GM23338 (cell line): ENCODE measurements at regions not wholly inside any gene's neighbourhood (a gene's known extent, or its start where the extent isn't known, plus 50 kb on each side); places are given as distances from the start of the nearest gene placed in this dataset.

ENCODE experiments used
- ATAC-seq: fragments of 200-7000 bp; cut with Tn5 transposase; 3 replicates; pipeline ENCODE4 v1.9.1; 2020
- DNase-seq: peaks from one replicate; pipeline ENCODE4 v3.0.0-alpha.2; 2015; ENCODE audit warnings: low spot score
- H2AFZ ChIP-seq: fragments of 200-600 bp; sonication (generic); 2 replicates; pipeline ENCODE4 v1.8.0; 2016; ENCODE audit warnings: antibody characterized with exemption, mild to moderate bottlenecking, moderate library complexity
- H3F3A ChIP-seq: fragments of 200-600 bp; sonication (generic); replicated peaks from 2 replicates; pipeline ENCODE4 v1.8.0; 2017; ENCODE audit warnings: antibody characterized with exemption, mixed run types, low read depth
- H3K27ac ChIP-seq: fragments of 200-600 bp; sonication (generic); 2 replicates; pipeline ENCODE4 v1.6.1; 2016; ENCODE audit warnings: low read depth
- H3K27me3 ChIP-seq: fragments of 200-600 bp; sonication (generic); 2 replicates; pipeline ENCODE4 v1.8.0; 2016; ENCODE audit warnings: mild to moderate bottlenecking, mixed run types, moderate library complexity; ENCODE audit not compliant: insufficient read depth
- H3K36me3 ChIP-seq: fragments of 200-600 bp; sonication (generic); 2 replicates; pipeline ENCODE4 v1.8.0; 2016; ENCODE audit warnings: mild to moderate bottlenecking; ENCODE audit not compliant: insufficient read depth
- H3K4me1 ChIP-seq: fragments of 200-600 bp; sonication (generic); 2 replicates; pipeline ENCODE4 v1.8.0; 2016; ENCODE audit warnings: mild to moderate bottlenecking, moderate library complexity; ENCODE audit not compliant: insufficient read depth
- H3K4me2 ChIP-seq: fragments of 200-600 bp; sonication (generic); 2 replicates; pipeline ENCODE4 v1.7.1; 2017; ENCODE audit warnings: mixed run types
- H3K4me3 ChIP-seq: fragments of 200-600 bp; sonication (generic); 2 replicates; pipeline ENCODE4 v1.6.1; 2016; ENCODE audit warnings: mixed run types
- H3K79me2 ChIP-seq: fragments of 200-600 bp; sonication (generic); replicated peaks from 2 replicates; pipeline ENCODE4 v1.8.0; 2017; ENCODE audit warnings: mild to moderate bottlenecking; ENCODE audit not compliant: insufficient read depth
- H3K9me2 ChIP-seq: fragments of 200-600 bp; sonication (generic); 2 replicates; pipeline ENCODE4 v1.8.0; 2017; ENCODE audit not compliant: insufficient read depth
- H4K20me1 ChIP-seq: fragments of 200-600 bp; sonication (generic); replicated peaks from 2 replicates; pipeline ENCODE4 v1.8.0; 2017; ENCODE audit warnings: mild to moderate bottlenecking; ENCODE audit not compliant: insufficient read depth
- H3K27ac Mint-ChIP-seq: 2 replicates; pipeline ENCODE4 v1.8.0; 2020; ENCODE audit warnings: inconsistent platforms, mild to moderate bottlenecking, moderate library complexity, mixed read lengths
- H3K27me3 Mint-ChIP-seq: 3 replicates; pipeline ENCODE4 v1.8.0; 2022; ENCODE audit warnings: low read depth, mild to moderate bottlenecking, moderate library complexity, mixed read lengths, inconsistent platforms; ENCODE audit not compliant: insufficient read depth, poor library complexity
- H3K36me3 Mint-ChIP-seq: 3 replicates; pipeline ENCODE4 v1.8.0; 2021; ENCODE audit warnings: low read depth, mild to moderate bottlenecking, inconsistent platforms, moderate library complexity, mixed read lengths
- H3K4me1 Mint-ChIP-seq: 3 replicates; pipeline ENCODE4 v1.8.0; 2020; ENCODE audit warnings: mild to moderate bottlenecking, inconsistent platforms, mixed read lengths
- H3K4me3 Mint-ChIP-seq: 3 replicates; pipeline ENCODE4 v1.8.0; 2021; ENCODE audit warnings: moderate library complexity, mild to moderate bottlenecking, inconsistent platforms, mixed read lengths
- H3K9me3 Mint-ChIP-seq: 3 replicates; pipeline ENCODE4 v1.8.0; 2020; ENCODE audit warnings: moderate library complexity, mild to moderate bottlenecking, inconsistent platforms, mixed read lengths
- CREB1 ChIP-seq: fragments of 250-450 bp; sonication (Bioruptor Pico); IDR thresholded peaks from 2 replicates; pipeline ENCODE4 v1.5.0; 2020; ENCODE audit warnings: low read depth, mild to moderate bottlenecking, moderate library complexity
- EZH2 ChIP-seq: fragments of 200-600 bp; sonication (generic); IDR thresholded peaks from one replicate; pipeline ENCODE4 v1.8.0; 2017; ENCODE audit warnings: antibody characterized with exemption, mild to moderate bottlenecking, low read depth; ENCODE audit not compliant: unreplicated experiment
- EZH2phosphoT487 ChIP-seq: fragments of 200-600 bp; sonication (generic); IDR thresholded peaks from one replicate; pipeline ENCODE4 v1.8.1; 2018; ENCODE audit warnings: antibody characterized with exemption; ENCODE audit not compliant: unreplicated experiment
- JUNB ChIP-seq: IDR thresholded peaks from one replicate; pipeline ENCODE4 v1.6.1; 2016; ENCODE audit warnings: antibody characterized with exemption; ENCODE audit not compliant: unreplicated experiment
- NANOG ChIP-seq: IDR thresholded peaks from 2 replicates; pipeline ENCODE4 v1.6.1; 2016; ENCODE audit warnings: antibody characterized with exemption, borderline replicate concordance
- POLR2AphosphoS5 ChIP-seq: IDR thresholded peaks from 2 replicates; pipeline ENCODE4 v1.6.1; 2016; ENCODE audit warnings: antibody characterized with exemption, low read depth
- STAT1 ChIP-seq: IDR thresholded peaks from one replicate; pipeline ENCODE4 v1.6.1; 2016; ENCODE audit warnings: antibody characterized with exemption; ENCODE audit not compliant: unreplicated experiment
- ZNF114 ChIP-seq: fragments of 250-450 bp; sonication (Bioruptor Pico); IDR thresholded peaks from 2 replicates; pipeline ENCODE4 v1.5.0; 2020; ENCODE audit warnings: mild to moderate bottlenecking, moderate library complexity
- ZNF331 ChIP-seq: fragments of 250-450 bp; sonication (Bioruptor Pico); IDR thresholded peaks from 2 replicates; pipeline ENCODE4 v1.5.0; 2020; ENCODE audit warnings: low read depth, mild to moderate bottlenecking, moderate library complexity
- TF ChIP-seq, protein P1 (sequence below): IDR thresholded peaks from 2 replicates; pipeline ENCODE4 v1.6.1; 2016; ENCODE audit warnings: antibody characterized with exemption
- TF ChIP-seq, protein P2 (sequence below), 2 experiments: fragments of 200-600 bp in 1 of 2; sonication (generic) in 1 of 2; conservative IDR thresholded peaks; 2 replicates each; pipeline versions ENCODE4 v1.5.1 to v1.6.1; 2016 to 2017; ENCODE audit warnings: antibody characterized with exemption in 2 of 2, low read depth in 2 of 2, mild to moderate bottlenecking in 2 of 2, moderate library complexity in 1 of 2
- TF ChIP-seq, protein P3 (sequence below): IDR thresholded peaks from one replicate; pipeline ENCODE4 v1.6.1; 2018; ENCODE audit warnings: antibody characterized with exemption; ENCODE audit not compliant: unreplicated experiment
- TF ChIP-seq, protein P4 (sequence below): fragments of 250-450 bp; sonication (Bioruptor Pico); IDR thresholded peaks from 2 replicates; pipeline ENCODE4 v1.5.0; 2020; ENCODE audit warnings: mild to moderate bottlenecking, moderate library complexity

DNA sequence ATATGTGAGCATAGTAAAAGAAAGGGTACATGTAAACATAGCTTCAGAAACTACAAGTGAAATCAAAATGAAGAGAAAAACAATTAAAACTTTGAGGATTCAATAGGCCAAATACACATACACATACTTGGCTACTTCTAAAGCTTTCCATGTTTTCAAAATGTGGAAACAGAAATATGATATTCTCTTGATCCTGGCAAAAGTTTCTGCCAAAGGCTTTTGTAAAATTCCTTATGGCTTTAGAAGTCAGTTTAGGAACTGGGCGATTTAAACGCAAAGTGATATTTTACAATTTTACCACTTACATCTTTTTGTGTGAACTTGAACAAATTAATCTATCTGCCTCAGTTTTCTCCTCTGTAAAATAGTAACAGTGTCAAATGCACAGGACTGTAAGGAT lies 756.4 kb downstream of the C12orf50 start:
- H3K9me2 ChIP-seq, result no peaks in the 10 kb centered on the region
- no peak overlapping the region for H3K4me3 ChIP-seq
- no peaks in the 10 kb centered on the region for H4K20me1 ChIP-seq
- no peak overlapping the region for H3K4me2 ChIP-seq
- Mint-ChIP-seq H3K27me3 (no peaks in the 10 kb centered on the region), H3K9me3 (no peaks in the 10 kb centered on the region), H3K27ac (no peak overlapping the region; the same call in 1 of the 2 replicates), H3K36me3 (no peaks in the 10 kb centered on the region), H3K4me1 (no peaks in the 10 kb centered on the region), H3K4me3 (no peak overlapping the region)
- H3F3A ChIP-seq, result no peaks in the 10 kb centered on the region
- DNase-seq, result no peak
- H3K4me1 ChIP-seq, result no peaks in the 10 kb centered on the region
- H3K79me2 ChIP-seq, result no peaks in the 10 kb centered on the region
- H3K36me3 ChIP-seq, result no peaks in the 10 kb centered on the region
- no peak overlapping the region for H3K27ac ChIP-seq
- ATAC-seq, result no peak
- TF ChIP-seq EZH2 (no peak), CREB1 (CRISPR knock-in tag) (no peak), JUNB (no peak), NANOG (no peak), ZNF114 (CRISPR knock-in tag) (no peak), ZNF331 (CRISPR knock-in tag) (no peak), STAT1 (no peak), EZH2phosphoT487 (no peak), POLR2AphosphoS5 (no peak)
- TF ChIP-seq, protein P1, sequence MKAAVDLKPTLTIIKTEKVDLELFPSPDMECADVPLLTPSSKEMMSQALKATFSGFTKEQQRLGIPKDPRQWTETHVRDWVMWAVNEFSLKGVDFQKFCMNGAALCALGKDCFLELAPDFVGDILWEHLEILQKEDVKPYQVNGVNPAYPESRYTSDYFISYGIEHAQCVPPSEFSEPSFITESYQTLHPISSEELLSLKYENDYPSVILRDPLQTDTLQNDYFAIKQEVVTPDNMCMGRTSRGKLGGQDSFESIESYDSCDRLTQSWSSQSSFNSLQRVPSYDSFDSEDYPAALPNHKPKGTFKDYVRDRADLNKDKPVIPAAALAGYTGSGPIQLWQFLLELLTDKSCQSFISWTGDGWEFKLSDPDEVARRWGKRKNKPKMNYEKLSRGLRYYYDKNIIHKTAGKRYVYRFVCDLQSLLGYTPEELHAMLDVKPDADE, result no peak
- TF ChIP-seq, protein P2, sequence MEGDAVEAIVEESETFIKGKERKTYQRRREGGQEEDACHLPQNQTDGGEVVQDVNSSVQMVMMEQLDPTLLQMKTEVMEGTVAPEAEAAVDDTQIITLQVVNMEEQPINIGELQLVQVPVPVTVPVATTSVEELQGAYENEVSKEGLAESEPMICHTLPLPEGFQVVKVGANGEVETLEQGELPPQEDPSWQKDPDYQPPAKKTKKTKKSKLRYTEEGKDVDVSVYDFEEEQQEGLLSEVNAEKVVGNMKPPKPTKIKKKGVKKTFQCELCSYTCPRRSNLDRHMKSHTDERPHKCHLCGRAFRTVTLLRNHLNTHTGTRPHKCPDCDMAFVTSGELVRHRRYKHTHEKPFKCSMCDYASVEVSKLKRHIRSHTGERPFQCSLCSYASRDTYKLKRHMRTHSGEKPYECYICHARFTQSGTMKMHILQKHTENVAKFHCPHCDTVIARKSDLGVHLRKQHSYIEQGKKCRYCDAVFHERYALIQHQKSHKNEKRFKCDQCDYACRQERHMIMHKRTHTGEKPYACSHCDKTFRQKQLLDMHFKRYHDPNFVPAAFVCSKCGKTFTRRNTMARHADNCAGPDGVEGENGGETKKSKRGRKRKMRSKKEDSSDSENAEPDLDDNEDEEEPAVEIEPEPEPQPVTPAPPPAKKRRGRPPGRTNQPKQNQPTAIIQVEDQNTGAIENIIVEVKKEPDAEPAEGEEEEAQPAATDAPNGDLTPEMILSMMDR (conservative IDR thresholded peaks at IDR 0.05; ENCODE audit: low read depth in 2 of 2), result no peak
- TF ChIP-seq, protein P3, sequence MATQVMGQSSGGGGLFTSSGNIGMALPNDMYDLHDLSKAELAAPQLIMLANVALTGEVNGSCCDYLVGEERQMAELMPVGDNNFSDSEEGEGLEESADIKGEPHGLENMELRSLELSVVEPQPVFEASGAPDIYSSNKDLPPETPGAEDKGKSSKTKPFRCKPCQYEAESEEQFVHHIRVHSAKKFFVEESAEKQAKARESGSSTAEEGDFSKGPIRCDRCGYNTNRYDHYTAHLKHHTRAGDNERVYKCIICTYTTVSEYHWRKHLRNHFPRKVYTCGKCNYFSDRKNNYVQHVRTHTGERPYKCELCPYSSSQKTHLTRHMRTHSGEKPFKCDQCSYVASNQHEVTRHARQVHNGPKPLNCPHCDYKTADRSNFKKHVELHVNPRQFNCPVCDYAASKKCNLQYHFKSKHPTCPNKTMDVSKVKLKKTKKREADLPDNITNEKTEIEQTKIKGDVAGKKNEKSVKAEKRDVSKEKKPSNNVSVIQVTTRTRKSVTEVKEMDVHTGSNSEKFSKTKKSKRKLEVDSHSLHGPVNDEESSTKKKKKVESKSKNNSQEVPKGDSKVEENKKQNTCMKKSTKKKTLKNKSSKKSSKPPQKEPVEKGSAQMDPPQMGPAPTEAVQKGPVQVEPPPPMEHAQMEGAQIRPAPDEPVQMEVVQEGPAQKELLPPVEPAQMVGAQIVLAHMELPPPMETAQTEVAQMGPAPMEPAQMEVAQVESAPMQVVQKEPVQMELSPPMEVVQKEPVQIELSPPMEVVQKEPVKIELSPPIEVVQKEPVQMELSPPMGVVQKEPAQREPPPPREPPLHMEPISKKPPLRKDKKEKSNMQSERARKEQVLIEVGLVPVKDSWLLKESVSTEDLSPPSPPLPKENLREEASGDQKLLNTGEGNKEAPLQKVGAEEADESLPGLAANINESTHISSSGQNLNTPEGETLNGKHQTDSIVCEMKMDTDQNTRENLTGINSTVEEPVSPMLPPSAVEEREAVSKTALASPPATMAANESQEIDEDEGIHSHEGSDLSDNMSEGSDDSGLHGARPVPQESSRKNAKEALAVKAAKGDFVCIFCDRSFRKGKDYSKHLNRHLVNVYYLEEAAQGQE, result no peak
- TF ChIP-seq, protein P4, sequence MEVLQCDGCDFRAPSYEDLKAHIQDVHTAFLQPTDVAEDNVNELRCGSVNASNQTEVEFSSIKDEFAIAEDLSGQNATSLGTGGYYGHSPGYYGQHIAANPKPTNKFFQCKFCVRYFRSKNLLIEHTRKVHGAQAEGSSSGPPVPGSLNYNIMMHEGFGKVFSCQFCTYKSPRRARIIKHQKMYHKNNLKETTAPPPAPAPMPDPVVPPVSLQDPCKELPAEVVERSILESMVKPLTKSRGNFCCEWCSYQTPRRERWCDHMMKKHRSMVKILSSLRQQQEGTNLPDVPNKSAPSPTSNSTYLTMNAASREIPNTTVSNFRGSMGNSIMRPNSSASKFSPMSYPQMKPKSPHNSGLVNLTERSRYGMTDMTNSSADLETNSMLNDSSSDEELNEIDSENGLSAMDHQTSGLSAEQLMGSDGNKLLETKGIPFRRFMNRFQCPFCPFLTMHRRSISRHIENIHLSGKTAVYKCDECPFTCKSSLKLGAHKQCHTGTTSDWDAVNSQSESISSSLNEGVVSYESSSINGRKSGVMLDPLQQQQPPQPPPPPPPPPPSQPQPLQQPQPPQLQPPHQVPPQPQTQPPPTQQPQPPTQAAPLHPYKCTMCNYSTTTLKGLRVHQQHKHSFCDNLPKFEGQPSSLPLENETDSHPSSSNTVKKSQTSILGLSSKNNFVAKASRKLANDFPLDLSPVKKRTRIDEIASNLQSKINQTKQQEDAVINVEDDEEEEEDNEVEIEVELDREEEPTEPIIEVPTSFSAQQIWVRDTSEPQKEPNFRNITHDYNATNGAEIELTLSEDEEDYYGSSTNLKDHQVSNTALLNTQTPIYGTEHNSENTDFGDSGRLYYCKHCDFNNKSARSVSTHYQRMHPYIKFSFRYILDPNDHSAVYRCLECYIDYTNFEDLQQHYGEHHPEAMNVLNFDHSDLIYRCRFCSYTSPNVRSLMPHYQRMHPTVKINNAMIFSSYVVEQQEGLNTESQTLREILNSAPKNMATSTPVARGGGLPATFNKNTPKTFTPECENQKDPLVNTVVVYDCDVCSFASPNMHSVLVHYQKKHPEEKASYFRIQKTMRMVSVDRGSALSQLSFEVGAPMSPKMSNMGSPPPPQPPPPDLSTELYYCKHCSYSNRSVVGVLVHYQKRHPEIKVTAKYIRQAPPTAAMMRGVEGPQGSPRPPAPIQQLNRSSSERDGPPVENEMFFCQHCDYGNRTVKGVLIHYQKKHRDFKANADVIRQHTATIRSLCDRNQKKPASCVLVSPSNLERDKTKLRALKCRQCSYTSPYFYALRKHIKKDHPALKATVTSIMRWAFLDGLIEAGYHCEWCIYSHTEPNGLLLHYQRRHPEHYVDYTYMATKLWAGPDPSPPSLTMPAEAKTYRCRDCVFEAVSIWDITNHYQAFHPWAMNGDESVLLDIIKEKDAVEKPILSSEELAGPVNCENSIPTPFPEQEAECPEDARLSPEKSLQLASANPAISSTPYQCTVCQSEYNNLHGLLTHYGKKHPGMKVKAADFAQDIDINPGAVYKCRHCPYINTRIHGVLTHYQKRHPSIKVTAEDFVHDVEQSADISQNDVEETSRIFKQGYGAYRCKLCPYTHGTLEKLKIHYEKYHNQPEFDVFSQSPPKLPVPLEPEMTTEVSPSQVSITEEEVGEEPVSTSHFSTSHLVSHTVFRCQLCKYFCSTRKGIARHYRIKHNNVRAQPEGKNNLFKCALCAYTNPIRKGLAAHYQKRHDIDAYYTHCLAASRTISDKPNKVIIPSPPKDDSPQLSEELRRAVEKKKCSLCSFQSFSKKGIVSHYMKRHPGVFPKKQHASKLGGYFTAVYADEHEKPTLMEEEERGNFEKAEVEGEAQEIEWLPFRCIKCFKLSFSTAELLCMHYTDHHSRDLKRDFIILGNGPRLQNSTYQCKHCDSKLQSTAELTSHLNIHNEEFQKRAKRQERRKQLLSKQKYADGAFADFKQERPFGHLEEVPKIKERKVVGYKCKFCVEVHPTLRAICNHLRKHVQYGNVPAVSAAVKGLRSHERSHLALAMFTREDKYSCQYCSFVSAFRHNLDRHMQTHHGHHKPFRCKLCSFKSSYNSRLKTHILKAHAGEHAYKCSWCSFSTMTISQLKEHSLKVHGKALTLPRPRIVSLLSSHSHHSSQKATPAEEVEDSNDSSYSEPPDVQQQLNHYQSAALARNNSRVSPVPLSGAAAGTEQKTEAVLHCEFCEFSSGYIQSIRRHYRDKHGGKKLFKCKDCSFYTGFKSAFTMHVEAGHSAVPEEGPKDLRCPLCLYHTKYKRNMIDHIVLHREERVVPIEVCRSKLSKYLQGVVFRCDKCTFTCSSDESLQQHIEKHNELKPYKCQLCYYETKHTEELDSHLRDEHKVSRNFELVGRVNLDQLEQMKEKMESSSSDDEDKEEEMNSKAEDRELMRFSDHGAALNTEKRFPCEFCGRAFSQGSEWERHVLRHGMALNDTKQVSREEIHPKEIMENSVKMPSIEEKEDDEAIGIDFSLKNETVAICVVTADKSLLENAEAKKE (CRISPR knock-in tag), result no peak
- no peak overlapping the region for H2AFZ ChIP-seq
- H3K27me3 ChIP-seq, result no peaks in the 10 kb centered on the region
